Ovary (tissue), 7 donors: ENCODE measurements at regions not wholly inside any gene's neighbourhood (a gene's known extent, or its start where the extent isn't known, plus 50 kb on each side); places are given as distances from the start of the nearest gene placed in this dataset.
"Not testable (repeated sequence)": the region's sequence is repeated elsewhere in the genome, so short reads cannot be mapped to it uniquely, and the experiment has no call there.

Experiments used
- DNase-seq, 5 donors: peaks; one replicate each; pipeline ENCODE4 v3.0.0-alpha.2; 2019 to 2020
- H3K27ac ChIP-seq, 2 donors: fragments of 200-600 bp; one replicate each; pipeline versions ENCODE4 v1.5.1 to v1.8.0; 2019 to 2022
- H3K27me3 ChIP-seq: fragments of 200-600 bp; one replicate; pipeline ENCODE4 v1.8.0; 2022
- H3K36me3 ChIP-seq: fragments of 200-600 bp; sonication (generic); one replicate; pipeline ENCODE4 v1.5.1; 2019
- H3K4me1 ChIP-seq: one replicate; pipeline ENCODE4 v1.8.1; 2013; ENCODE audit warnings: mild to moderate bottlenecking, moderate library complexity; ENCODE audit not compliant: insufficient read depth
- H3K4me3 ChIP-seq: fragments of 200-600 bp; sonication (generic); one replicate; pipeline ENCODE4 v1.5.1; 2017
- H3K9me3 ChIP-seq, 2 donors: fragments of 200-600 bp in 1 of 2; sonication (generic) in 1 of 2; one replicate each; pipeline versions ENCODE4 v1.5.1 to v1.8.1; 2013 to 2019; ENCODE audit warnings: mild to moderate bottlenecking in 1 of 2, moderate library complexity in 1 of 2
- CTCF ChIP-seq, 3 donors: fragments of 450-650 bp in 2 of 3; fragments of 200-600 bp in 1 of 3; IDR thresholded peaks; one replicate each; pipeline versions ENCODE4 v1.5.1 to v1.8.0; 2016 to 2022; ENCODE audit warnings: antibody characterized with exemption in 3 of 3, mild to moderate bottlenecking in 1 of 3
- EP300 ChIP-seq: sonication (generic); formaldehyde crosslinking; IDR thresholded peaks from one replicate; pipeline ENCODE4 v1.6.1; 2017; ENCODE audit warnings: antibody characterized with exemption
- POLR2A ChIP-seq: fragments of 450-650 bp; IDR thresholded peaks from one replicate; pipeline ENCODE4 v1.6.1; 2017; ENCODE audit warnings: antibody characterized with exemption, mild to moderate bottlenecking, moderate library complexity
- WGBS, 3 donors: extraction: QIAGEN DNeasy Blood & Tissue Kit in 1 of 3; methylation state at CpG; one replicate each; pipeline versions ENCODE4 v1.1.5 to v1.1.7; 2013 to 2017; 5-methylcytosine and 5-hydroxymethylcytosine counted together
- intact Hi-C, 4 donors: fragments of 100-400 bp; cut with DNase I; formaldehyde crosslinking; loops; one replicate each; pipeline versions ENCODE4 v1.11.0 to v1.15.1; 2022 to 2023
- donor health status: DM: no; HTN: no; CAD: no; lungs with moderate emphysema.
- donor health status: DM: no; HTN: no; CAD: no.
- donor health status: Bipolar disorder and iron deficiency.
- donor health status: DM: no; HTN: no; CAD: no.
- donor health status: DM: yes; HTN: yes; CAD: no.

GRCh38 chr11:48902153-48902450, 81.6 kb downstream of the TRIM51G start:
- H3K27me3 ChIP-seq, intact Hi-C loops, DNase-seq, H3K27ac ChIP-seq, H3K4me3 ChIP-seq, H3K4me1 ChIP-seq, H3K36me3 ChIP-seq, H3K9me3 ChIP-seq: not testable (repeated sequence)
- 84 to 92% (median 89%) methylated on average over 6 of the region's 6 CpGs for WGBS, 3 donors

GRCh38 chr11:48901381-48902152, 82.1 kb downstream of the TRIM51G start:
- H3K27me3 ChIP-seq, H3K9me3 ChIP-seq, H3K4me3 ChIP-seq, intact Hi-C loops, H3K27ac ChIP-seq, H3K4me1 ChIP-seq, H3K36me3 ChIP-seq: not testable (repeated sequence)
- DNase-seq: peak in 2 of 5 donors; percentile 1 to 13
- 88 to 91% (median 90%) methylated on average over 29 to 30 of the region's 30 CpGs for WGBS, 3 donors

- peak in 2 of 5 donors; percentile 4 to 15 for DNase-seq
- H3K4me3 ChIP-seq, H3K27me3 ChIP-seq, H3K27ac ChIP-seq, intact Hi-C loops, H3K9me3 ChIP-seq, H3K4me1 ChIP-seq, H3K36me3 ChIP-seq: not testable (repeated sequence)
- 83 to 86% (median 85%) methylated on average over 24 to 29 of the region's 29 CpGs for WGBS, 3 donors
Observed at GRCh38 chr11:48900801-48901181, 82.9 kb downstream of the TRIM51G start.

GRCh38 chr11:48900131-48900800, 83.4 kb downstream of the TRIM51G start:
- peak in 3 of 5 donors; percentile 4 to 22 (median 4) for DNase-seq
- Histone ChIP-seq H3K4me1 (no peaks in the 10 kb centered on the region), H3K36me3 (no peaks in the 10 kb centered on the region), H3K27me3 (no peaks in the 10 kb centered on the region), H3K9me3 (no peaks in the 10 kb centered on the region), H3K4me3 (no peak overlapping the region), H3K27ac (no peak overlapping the region)
- TF ChIP-seq EP300: no peak
- TF ChIP-seq POLR2A: no peak
- no peak for TF ChIP-seq CTCF (IDR thresholded peaks at IDR 0.05)
- intact Hi-C loops: no loop called here
- 69 to 79% (median 78%) methylated on average over 48 to 53 of the region's 53 CpGs for WGBS, 3 donors

GRCh38 chr11:48880021-48880441, 103.7 kb downstream of the TRIM51G start:
- no peaks in the 10 kb centered on the region for H3K4me1 ChIP-seq
- H3K9me3 ChIP-seq: no peaks in the 10 kb centered on the region
- TF ChIP-seq POLR2A (no peak), CTCF (IDR thresholded peaks at IDR 0.05) (no peak), EP300 (no peak)
- H3K4me3 ChIP-seq: no peak overlapping the region
- WGBS, 3 donors: 86 to 87% (median 87%) methylated on average over 24 of the region's 24 CpGs
- H3K36me3 ChIP-seq: no peaks in the 10 kb centered on the region
- peak in 2 of 5 donors; percentile 8 to 17 for DNase-seq
- H3K27me3 ChIP-seq: no peaks in the 10 kb centered on the region
- intact Hi-C loops: no loop called here
- no peak overlapping the region for H3K27ac ChIP-seq

GRCh38 chr11:48879256-48879655, 104.4 kb downstream of the TRIM51G start:
- Histone ChIP-seq H3K27ac (no peak overlapping the region), H3K4me1 (no peaks in the 10 kb centered on the region), H3K9me3 (no peaks in the 10 kb centered on the region), H3K27me3 (no peaks in the 10 kb centered on the region), H3K4me3 (no peak overlapping the region), H3K36me3 (no peaks in the 10 kb centered on the region)
- TF ChIP-seq POLR2A (no peak), EP300 (no peak), CTCF (IDR thresholded peaks at IDR 0.05) (no peak)
- intact Hi-C loops: no loop called here
- no peak for DNase-seq
- 78 to 81% (median 80%) methylated on average over 3 of the region's 3 CpGs for WGBS, 3 donors
